OCI-LY3 (cell line): ENCODE measurements at regions not wholly inside any gene's neighbourhood (a gene's known extent, or its start where the extent isn't known, plus 50 kb on each side); places are given as distances from the start of the nearest gene placed in this dataset.
"Not testable (repeated sequence)": the region's sequence is repeated elsewhere in the genome, so short reads cannot be mapped to it uniquely, and the experiment has no call there.

Experiments
- H2AFZ ChIP-seq: fragments of 200-600, 300-600 bp; shearing (Covaris generic); 2 replicates; pipeline ENCODE4 v1.6.0; 2014; ENCODE audit warnings: antibody characterized with exemption, low read depth, low read length
- H3K27ac ChIP-seq: fragments of 200-600, 300-600 bp; sonication (generic); 2 replicates; pipeline ENCODE4 v1.5.1; 2014; ENCODE audit warnings: mild to moderate bottlenecking, low read length, moderate library complexity, mixed read lengths
- H3K27me3 ChIP-seq: fragments of 200-600, 300-600 bp; sonication (generic); 2 replicates; pipeline ENCODE4 v1.6.1; 2014; ENCODE audit warnings: low read depth, low read length, mixed read lengths
- H3K36me3 ChIP-seq: fragments of 200-600, 300-600 bp; sonication (generic); replicated peaks from 2 replicates; pipeline ENCODE3; 2014; ENCODE audit warnings: low read depth, low read length, mixed read lengths
- H3K4me1 ChIP-seq: fragments of 300-600, 200-600 bp; sonication (generic); 2 replicates; pipeline ENCODE4 v1.6.1; 2014; ENCODE audit warnings: low read length, mixed read lengths
- H3K4me2 ChIP-seq: fragments of 200-600, 300-600 bp; sonication (generic); 2 replicates; pipeline ENCODE4 v1.6.1; 2014; ENCODE audit warnings: low read length, mixed read lengths
- H3K4me3 ChIP-seq: fragments of 300-600, 200-600 bp; sonication (generic); 2 replicates; pipeline ENCODE4 v1.5.1; 2014; ENCODE audit warnings: antibody characterized with exemption, mild to moderate bottlenecking, low read length, moderate library complexity
- H3K79me2 ChIP-seq: fragments of 300-600, 200-600 bp; shearing (Covaris generic); 2 replicates; pipeline ENCODE4 v1.6.1; 2014; ENCODE audit warnings: mild to moderate bottlenecking, low read length, mixed read lengths
- H3K9ac ChIP-seq: fragments of 300-600, 200-600 bp; shearing (Covaris generic); 2 replicates; pipeline ENCODE4 v1.6.0; 2014; ENCODE audit warnings: mild to moderate bottlenecking, low read length, moderate library complexity
- H3K9me3 ChIP-seq: fragments of 200-600, 300-600 bp; shearing (Covaris generic); 2 replicates; pipeline ENCODE4 v1.6.1; 2014; ENCODE audit warnings: low read length, mixed read lengths; ENCODE audit not compliant: insufficient read depth
- H4K20me1 ChIP-seq: fragments of 200-600, 300-600 bp; sonication (generic); 2 replicates; pipeline ENCODE4 v1.6.1; 2016; ENCODE audit warnings: low read length, mixed read lengths; ENCODE audit not compliant: insufficient read depth
- EZH2phosphoT487 ChIP-seq: fragments of 200-600 bp; shearing (Covaris generic); IDR thresholded peaks from 2 replicates; pipeline ENCODE4 v1.6.1; 2018; ENCODE audit warnings: antibody characterized with exemption, mixed run types, low read depth
- TF ChIP-seq, protein P1 (sequence below): fragments of 200-600, 300-600 bp; sonication (generic); IDR thresholded peaks from 2 replicates; pipeline ENCODE4 v1.5.1; 2014; ENCODE audit warnings: antibody characterized with exemption, low read length, low read depth

DNA sequence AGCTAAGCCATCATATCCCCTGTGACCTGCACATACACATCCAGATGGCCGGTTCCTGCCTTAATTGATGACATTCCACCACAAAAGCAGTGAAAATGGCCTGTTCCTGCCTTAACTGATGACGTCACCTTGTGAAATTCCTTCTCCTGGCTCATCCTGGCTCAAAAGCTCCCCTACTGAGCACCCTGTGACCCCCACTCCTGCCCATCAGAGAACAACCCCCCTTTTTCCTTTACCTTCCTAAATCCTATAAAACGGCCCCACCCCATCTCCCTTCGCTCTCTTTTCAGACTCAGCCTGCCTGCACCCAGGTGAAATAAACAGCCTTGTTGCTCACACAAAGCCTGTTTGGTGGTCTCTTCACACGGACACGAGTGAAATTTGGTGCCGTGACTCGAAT lies 543.8 kb upstream of the HTR2C start:
- H3K4me3 ChIP-seq, H3K27me3 ChIP-seq, H3K27ac ChIP-seq, H3K9me3 ChIP-seq, H3K79me2 ChIP-seq, H4K20me1 ChIP-seq, H3K9ac ChIP-seq, H3K4me2 ChIP-seq, H3K36me3 ChIP-seq, H3K4me1 ChIP-seq, H2AFZ ChIP-seq: not testable (repeated sequence)

DNA sequence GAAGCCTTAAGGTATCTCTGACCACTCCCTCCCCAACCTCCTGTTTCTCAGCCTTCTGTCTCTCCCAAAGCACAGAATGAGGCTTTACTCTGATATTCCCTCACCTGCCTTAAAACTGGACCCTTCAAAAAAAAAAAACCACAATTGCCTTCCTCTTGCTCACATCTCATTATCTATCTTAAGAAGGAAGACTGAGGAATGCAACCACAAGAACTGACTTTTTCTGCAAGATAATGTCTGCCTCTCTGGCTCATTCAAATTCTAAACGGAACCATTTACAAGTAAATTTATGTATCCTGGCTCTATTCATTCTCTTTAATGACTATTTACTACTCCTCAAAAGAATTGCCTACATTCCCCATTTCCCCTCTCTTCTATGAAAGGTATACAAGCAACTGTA lies 545.5 kb upstream of the HTR2C start:
- no peaks in the 10 kb centered on the region for H3K9me3 ChIP-seq
- no peak overlapping the region for H3K9ac ChIP-seq
- H4K20me1 ChIP-seq = no peaks in the 10 kb centered on the region
- H3K4me1 ChIP-seq = no peaks in the 10 kb centered on the region
- H3K27me3 ChIP-seq = no peaks in the 10 kb centered on the region
- no peak overlapping the region for H3K4me3 ChIP-seq
- no peaks in the 10 kb centered on the region for H3K79me2 ChIP-seq
- TF ChIP-seq, protein P1, sequence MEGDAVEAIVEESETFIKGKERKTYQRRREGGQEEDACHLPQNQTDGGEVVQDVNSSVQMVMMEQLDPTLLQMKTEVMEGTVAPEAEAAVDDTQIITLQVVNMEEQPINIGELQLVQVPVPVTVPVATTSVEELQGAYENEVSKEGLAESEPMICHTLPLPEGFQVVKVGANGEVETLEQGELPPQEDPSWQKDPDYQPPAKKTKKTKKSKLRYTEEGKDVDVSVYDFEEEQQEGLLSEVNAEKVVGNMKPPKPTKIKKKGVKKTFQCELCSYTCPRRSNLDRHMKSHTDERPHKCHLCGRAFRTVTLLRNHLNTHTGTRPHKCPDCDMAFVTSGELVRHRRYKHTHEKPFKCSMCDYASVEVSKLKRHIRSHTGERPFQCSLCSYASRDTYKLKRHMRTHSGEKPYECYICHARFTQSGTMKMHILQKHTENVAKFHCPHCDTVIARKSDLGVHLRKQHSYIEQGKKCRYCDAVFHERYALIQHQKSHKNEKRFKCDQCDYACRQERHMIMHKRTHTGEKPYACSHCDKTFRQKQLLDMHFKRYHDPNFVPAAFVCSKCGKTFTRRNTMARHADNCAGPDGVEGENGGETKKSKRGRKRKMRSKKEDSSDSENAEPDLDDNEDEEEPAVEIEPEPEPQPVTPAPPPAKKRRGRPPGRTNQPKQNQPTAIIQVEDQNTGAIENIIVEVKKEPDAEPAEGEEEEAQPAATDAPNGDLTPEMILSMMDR = no peak
- TF ChIP-seq EZH2phosphoT487 = no peak
- no peak overlapping the region for H3K4me2 ChIP-seq
- no peak overlapping the region for H3K27ac ChIP-seq
- no peak overlapping the region for H2AFZ ChIP-seq
- H3K36me3 ChIP-seq = no peaks in the 10 kb centered on the region

DNA sequence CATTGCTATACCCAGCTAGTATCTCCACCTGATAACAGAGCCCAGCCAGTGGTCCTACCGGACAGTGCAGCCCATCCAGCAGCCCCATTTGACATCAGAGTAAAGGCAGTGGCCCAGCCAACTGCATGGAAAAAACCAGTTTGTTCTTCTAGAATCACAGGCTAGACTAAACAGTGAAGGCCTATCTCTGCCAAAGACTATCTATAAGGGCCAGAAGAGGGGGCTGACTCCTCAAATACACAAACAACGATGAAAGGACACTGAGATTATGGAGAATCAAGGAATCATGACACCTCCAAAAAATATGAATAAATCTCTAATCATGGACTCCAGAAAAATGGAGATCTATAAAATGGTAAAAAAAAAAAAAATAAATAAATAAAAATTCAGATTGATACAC lies 546.4 kb upstream of the HTR2C start:
- H4K20me1 ChIP-seq = no peaks in the 10 kb centered on the region
- H3K27ac ChIP-seq = no peak overlapping the region
- no peaks in the 10 kb centered on the region for H3K4me1 ChIP-seq
- no peaks in the 10 kb centered on the region for H3K79me2 ChIP-seq
- no peak for TF ChIP-seq EZH2phosphoT487
- TF ChIP-seq, protein P1 = no peak
- no peak overlapping the region for H3K9ac ChIP-seq
- H3K27me3 ChIP-seq = no peaks in the 10 kb centered on the region
- H2AFZ ChIP-seq = no peak overlapping the region
- H3K4me3 ChIP-seq = no peak overlapping the region
- H3K9me3 ChIP-seq = no peaks in the 10 kb centered on the region
- no peak overlapping the region for H3K4me2 ChIP-seq
- H3K36me3 ChIP-seq = no peaks in the 10 kb centered on the region

DNA sequence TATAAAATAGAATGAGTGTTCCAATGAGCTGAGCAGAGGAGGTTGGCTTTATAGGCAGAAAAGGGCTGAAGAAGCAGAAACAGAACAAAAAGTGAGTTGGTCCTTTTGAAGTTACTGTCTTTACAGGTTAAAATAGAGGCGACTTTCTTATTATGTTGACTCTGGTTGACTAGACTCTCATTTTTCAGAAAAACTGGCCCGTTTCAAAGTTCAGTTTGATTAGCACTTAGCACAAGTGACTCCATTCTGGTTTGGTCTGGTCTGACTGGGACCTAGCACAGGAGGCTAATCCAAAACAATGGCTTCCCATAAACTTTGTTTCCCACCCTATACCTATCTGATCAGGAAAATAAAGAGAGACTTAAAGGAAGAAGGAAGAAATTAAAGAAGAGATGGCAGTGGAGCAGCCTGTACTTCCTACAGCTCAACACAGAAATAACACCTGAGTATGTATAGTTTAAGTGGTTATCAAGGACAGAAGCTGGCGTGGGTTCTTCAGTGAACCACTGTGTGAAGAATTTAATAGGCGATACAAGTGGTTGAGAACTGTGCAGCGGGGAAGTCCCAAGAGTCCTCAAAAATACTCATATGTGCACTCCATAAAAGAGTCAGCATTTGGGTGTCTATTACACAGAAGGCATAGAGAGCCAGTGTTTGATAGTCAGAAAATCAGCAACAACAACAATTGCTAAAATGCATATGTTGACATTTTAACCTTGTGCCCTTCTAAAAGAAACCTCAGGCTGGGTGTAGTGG lies 554.8 kb upstream of the HTR2C start:
- TF ChIP-seq, protein P1 = no peak
- TF ChIP-seq EZH2phosphoT487 = no peak
- H3K27me3 ChIP-seq = no peaks in the 10 kb centered on the region
- H3K9ac ChIP-seq = no peak overlapping the region
- H3K4me2 ChIP-seq = peak overlapping the region; percentile 34
- no peaks in the 10 kb centered on the region for H4K20me1 ChIP-seq
- H2AFZ ChIP-seq = no peak overlapping the region
- H3K4me1 ChIP-seq = peaks cover 8% of the 10 kb centered on the region; the same call in 1 of the 2 replicates
- no peak overlapping the region for H3K4me3 ChIP-seq
- no peak overlapping the region for H3K27ac ChIP-seq
- H3K36me3 ChIP-seq = no peaks in the 10 kb centered on the region
- no peaks in the 10 kb centered on the region for H3K79me2 ChIP-seq
- H3K9me3 ChIP-seq = no peaks in the 10 kb centered on the region
